Panc1 (cell line): ENCODE measurements at regions not wholly inside any gene's neighbourhood (a gene's known extent, or its start where the extent isn't known, plus 50 kb on each side); places are given as distances from the start of the nearest gene placed in this dataset.
A peak's percentile ranks its signal among the peaks of the same experiment; 100 is the strongest.

Source experiments
- CTCF ChIP-seq: fragments of 450-650 bp; IDR thresholded peaks from 2 replicates; pipeline ENCODE4 v1.5.1; 2017; ENCODE audit warnings: mild to moderate bottlenecking
- POLR2AphosphoS5 ChIP-seq: IDR thresholded peaks from 2 replicates; pipeline ENCODE4 v1.6.1; 2012; ENCODE audit warnings: mild to moderate bottlenecking, low read depth, low read length, moderate library complexity
- REST ChIP-seq, 2 experiments: IDR thresholded peaks; 2 replicates each; pipeline ENCODE4 v1.6.1; 2011 to 2012; ENCODE audit warnings: low read depth in 2 of 2, control low read depth in 1 of 2, low read length in 1 of 2, mild to moderate bottlenecking in 1 of 2, moderate library complexity in 1 of 2; ENCODE audit not compliant: insufficient read depth in 1 of 2
- SIN3A ChIP-seq: IDR thresholded peaks from 2 replicates; pipeline ENCODE4 v1.6.1; 2012; ENCODE audit warnings: low read depth, mild to moderate bottlenecking, low read length, moderate library complexity, borderline replicate concordance; ENCODE audit not compliant: insufficient read depth
- TCF7L2 ChIP-seq: IDR thresholded peaks from 2 replicates; pipeline ENCODE4 v1.6.1; 2011; ENCODE audit warnings: mild to moderate bottlenecking, low read depth, low read length, inconsistent platforms

- TF ChIP-seq CTCF (peak; percentile 97), REST (IDR thresholded peaks at IDR 0.05; ENCODE audit: insufficient read depth in 1 of 2, low read depth in 2 of 2, low read length in 1 of 2) (no peak), POLR2AphosphoS5 (no peak), TCF7L2 (no peak), SIN3A (no peak)
These were observed 212.9 kb upstream of the ARID1B start for GRCh38 chr6:156564127-156564806.
